ENCODE measurements at regions not wholly inside any gene's neighbourhood (a gene's known extent, or its start where the extent isn't known, plus 50 kb on each side); places are given as distances from the start of the nearest gene placed in this dataset.

DNA sequence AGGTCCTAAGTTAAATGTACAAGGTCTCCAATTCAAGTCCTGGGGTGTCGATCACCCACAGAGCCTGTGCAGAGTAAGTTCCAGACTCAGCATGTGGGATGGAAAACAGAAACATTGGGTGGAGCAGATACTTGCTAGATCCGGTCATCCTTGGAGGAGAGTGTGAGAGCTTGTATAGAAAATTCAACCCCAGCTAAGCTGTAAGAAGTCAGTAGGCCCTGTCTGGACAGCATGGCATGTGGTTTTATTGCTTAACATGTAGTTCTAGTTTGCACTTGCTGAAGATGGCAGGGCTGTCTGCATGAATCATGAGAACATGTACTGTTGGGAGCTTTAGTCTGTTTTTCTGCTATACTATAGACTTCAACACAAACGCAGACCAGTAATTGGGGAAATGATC, 189.6 kb upstream of the RMP24 start:
- Histone ChIP-seq H3K4me3 (ENCODE audit: low read depth, low read length) (no peak overlapping the region), H3K4me1 (ENCODE audit: control insufficient read depth, insufficient read depth, low read length, poor library complexity, severe bottlenecking) (no peaks in the 10 kb centered on the region), H3K27me3 (ENCODE audit: control insufficient read depth, insufficient read depth, low read length) (peaks cover 3% of the 10 kb centered on the region), H3K9me3 (ENCODE audit: control insufficient read depth in 2 of 2, low read length in 2 of 2) (no peaks in the 10 kb centered on the region), H3K27ac (ENCODE audit: insufficient read depth, low read length, poor library complexity, severe bottlenecking) (no peak overlapping the region), H3K36me3 (ENCODE audit: control insufficient read depth, insufficient read depth, low read length) (no peaks in the 10 kb centered on the region)
- DNase-seq = no peak
- no peak for ATAC-seq (ENCODE audit: low read depth in 2 of 2)
- Mint-ChIP-seq H3K4me1 (no peaks in the 10 kb centered on the region), H3K4me3 (no peak overlapping the region), H3K36me3 (no peaks in the 10 kb centered on the region), H3K27me3 (peaks cover 8% of the 10 kb centered on the region), H3K9me3 (peaks cover 0 to 2% (median 0%) of the 10 kb centered on the region in 7 donors), H3K27ac (no peak overlapping the region)

DNA sequence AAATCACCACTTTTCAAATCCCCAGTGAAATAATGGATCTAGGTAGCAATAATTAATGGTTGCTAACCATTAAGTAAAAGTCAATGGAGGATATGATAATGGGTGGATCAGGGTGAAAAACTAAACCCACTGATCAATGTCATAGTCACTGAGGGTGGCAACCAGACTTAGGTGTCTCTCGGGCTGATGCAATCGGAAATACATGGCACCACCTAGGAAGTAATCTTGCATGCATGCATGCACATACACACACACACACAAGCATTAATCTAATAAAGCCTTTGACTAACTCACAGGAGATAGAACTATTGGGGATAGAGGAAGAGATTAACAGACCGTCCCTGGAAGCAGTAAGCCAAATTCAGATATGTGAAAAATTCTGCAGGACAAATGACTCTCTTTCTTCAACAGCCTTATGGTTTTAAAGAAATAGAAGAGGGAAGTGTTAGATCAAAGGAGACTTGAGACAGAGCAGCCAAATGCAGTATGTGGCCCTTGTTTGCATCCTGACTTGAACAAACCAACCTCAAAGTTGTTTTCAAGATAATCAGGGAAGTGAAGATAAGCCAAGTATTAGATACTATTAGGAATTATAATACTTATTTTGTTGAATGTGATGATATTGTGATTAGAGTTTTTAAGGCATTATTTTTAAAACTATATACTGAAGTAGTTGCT, 186.0 kb upstream of the RMP24 start:
- H3K27ac ChIP-seq (ENCODE audit: insufficient read depth, low read length, poor library complexity, severe bottlenecking) = no peak overlapping the region

DNA sequence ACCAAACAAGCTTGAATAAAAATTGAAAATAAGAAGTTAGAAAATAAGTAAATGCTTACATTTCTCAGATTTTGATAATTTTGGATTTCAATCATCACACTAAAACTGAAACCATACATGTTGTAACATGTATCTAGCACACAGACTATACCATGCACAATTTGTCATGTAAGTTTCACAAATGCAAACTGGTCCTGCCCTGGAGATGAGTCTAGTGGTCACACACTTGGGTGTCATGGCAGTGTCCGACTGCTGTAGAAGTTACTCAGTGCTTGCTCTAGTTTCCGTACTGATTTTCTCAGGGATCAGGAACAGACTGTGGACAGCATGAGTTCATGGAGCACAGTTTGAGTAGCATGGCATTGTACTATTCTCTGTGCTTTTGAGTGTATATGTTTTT, 182.9 kb upstream of the RMP24 start:
- no peak overlapping the region for H3K4me3 Mint-ChIP-seq
- no peak overlapping the region for H3K4me3 ChIP-seq (ENCODE audit: low read depth, low read length)
- no peaks in the 10 kb centered on the region for H3K36me3 Mint-ChIP-seq
- ATAC-seq (ENCODE audit: low read depth in 2 of 2) (no peak), DNase-seq (no peak)
- peaks cover 6% of the 10 kb centered on the region for H3K27me3 Mint-ChIP-seq
- no peaks in the 10 kb centered on the region for H3K36me3 ChIP-seq (ENCODE audit: control insufficient read depth, insufficient read depth, low read length)
- H3K9me3 Mint-ChIP-seq = peaks cover 0 to 2% (median 0%) of the 10 kb centered on the region in 7 donors
- H3K27ac ChIP-seq (ENCODE audit: insufficient read depth, low read length, poor library complexity, severe bottlenecking) = no peak overlapping the region
- no peaks in the 10 kb centered on the region for H3K4me1 ChIP-seq (ENCODE audit: control insufficient read depth, insufficient read depth, low read length, poor library complexity, severe bottlenecking)
- H3K4me1 Mint-ChIP-seq = no peaks in the 10 kb centered on the region
- no peak overlapping the region for H3K27ac Mint-ChIP-seq
- H3K27me3 ChIP-seq (ENCODE audit: control insufficient read depth, insufficient read depth, low read length) = no peaks in the 10 kb centered on the region
- H3K9me3 ChIP-seq (ENCODE audit: control insufficient read depth in 2 of 2, low read length in 2 of 2) = no peaks in the 10 kb centered on the region

More for the DNA sequence above, 186.0 kb upstream of the RMP24 start:
- no peaks in the 10 kb centered on the region for H3K27me3 ChIP-seq (ENCODE audit: control insufficient read depth, insufficient read depth, low read length)
- Mint-ChIP-seq H3K4me3 (no peak overlapping the region), H3K4me1 (no peaks in the 10 kb centered on the region), H3K27me3 (peaks cover 8% of the 10 kb centered on the region), H3K27ac (no peak overlapping the region), H3K9me3 (peaks cover 0 to 2% (median 0%) of the 10 kb centered on the region in 7 donors), H3K36me3 (no peaks in the 10 kb centered on the region)
- no peak for ATAC-seq (ENCODE audit: low read depth in 2 of 2)
- no peaks in the 10 kb centered on the region for H3K36me3 ChIP-seq (ENCODE audit: control insufficient read depth, insufficient read depth, low read length)
- H3K9me3 ChIP-seq (ENCODE audit: control insufficient read depth in 2 of 2, low read length in 2 of 2) = no peaks in the 10 kb centered on the region
- H3K4me1 ChIP-seq (ENCODE audit: control insufficient read depth, insufficient read depth, low read length, poor library complexity, severe bottlenecking) = no peaks in the 10 kb centered on the region
- no peak for DNase-seq
- H3K4me3 ChIP-seq (ENCODE audit: low read depth, low read length) = no peak overlapping the region

DNA sequence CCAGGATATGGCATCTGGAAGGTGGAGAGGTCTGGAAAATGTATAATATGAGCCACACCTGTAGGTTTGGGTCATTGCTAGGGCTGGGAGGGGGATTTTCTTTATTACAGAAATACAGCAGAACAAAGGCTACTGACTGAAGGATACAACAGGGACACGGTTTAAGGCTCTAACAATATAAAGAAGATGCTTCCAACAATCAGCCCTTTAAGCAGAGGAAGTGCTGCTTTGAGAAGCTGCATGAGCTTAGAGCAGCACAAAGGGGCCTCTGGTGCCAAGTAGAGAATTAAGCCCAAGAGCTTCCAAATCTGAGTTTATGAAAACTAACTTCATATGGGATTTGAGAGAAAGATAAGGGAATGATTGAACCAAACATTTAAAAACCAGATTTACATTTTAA, 174.5 kb upstream of the RMP24 start:
- no peak overlapping the region for H3K4me3 Mint-ChIP-seq

DNA sequence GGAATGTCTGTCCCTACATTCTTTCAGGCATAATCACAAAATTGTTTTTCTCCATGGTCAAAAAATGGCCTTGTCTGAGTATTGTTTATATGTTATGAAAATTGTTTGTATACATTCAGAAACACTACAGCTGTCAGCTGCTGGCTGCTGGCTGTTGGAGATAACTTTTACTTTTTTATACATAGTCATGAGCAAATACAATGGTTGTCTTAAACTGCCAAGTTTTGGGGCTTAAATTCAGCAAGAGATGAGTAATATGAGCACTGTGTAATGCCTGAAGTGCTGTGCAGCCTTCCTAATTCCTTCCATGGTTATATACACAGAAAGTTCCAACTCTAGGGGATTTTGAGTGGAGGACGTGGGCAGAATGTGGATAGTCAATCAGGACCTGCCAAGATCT, 168.9 kb upstream of the RMP24 start:
- no peaks in the 10 kb centered on the region for H3K4me1 ChIP-seq (ENCODE audit: control insufficient read depth, insufficient read depth, low read length, poor library complexity, severe bottlenecking)
- H3K9me3 Mint-ChIP-seq = peaks cover 0 to 2% (median 0%) of the 10 kb centered on the region in 7 donors
- no peaks in the 10 kb centered on the region for H3K36me3 ChIP-seq (ENCODE audit: control insufficient read depth, insufficient read depth, low read length)
- H3K4me3 ChIP-seq (ENCODE audit: low read depth, low read length) = no peak overlapping the region
- ATAC-seq (ENCODE audit: low read depth in 2 of 2) = no peak
- no peaks in the 10 kb centered on the region for H3K9me3 ChIP-seq (ENCODE audit: control insufficient read depth in 2 of 2, low read length in 2 of 2)
- H3K27me3 ChIP-seq (ENCODE audit: control insufficient read depth, insufficient read depth, low read length) = no peaks in the 10 kb centered on the region
- no peak overlapping the region for H3K27ac Mint-ChIP-seq
- no peaks in the 10 kb centered on the region for H3K36me3 Mint-ChIP-seq
- H3K27ac ChIP-seq (ENCODE audit: insufficient read depth, low read length, poor library complexity, severe bottlenecking) = no peak overlapping the region
- no peak overlapping the region for H3K4me3 Mint-ChIP-seq
- H3K27me3 Mint-ChIP-seq = peaks cover 15% of the 10 kb centered on the region
- no peak for DNase-seq
- no peaks in the 10 kb centered on the region for H3K4me1 Mint-ChIP-seq

More for the DNA sequence above, 174.5 kb upstream of the RMP24 start:
- no peaks in the 10 kb centered on the region for H3K36me3 Mint-ChIP-seq
- peaks cover 16% of the 10 kb centered on the region for H3K27me3 Mint-ChIP-seq
- no peaks in the 10 kb centered on the region for H3K9me3 Mint-ChIP-seq
- no peak for DNase-seq
- Histone ChIP-seq H3K36me3 (ENCODE audit: control insufficient read depth, insufficient read depth, low read length) (no peaks in the 10 kb centered on the region), H3K4me3 (ENCODE audit: low read depth, low read length) (no peak overlapping the region), H3K9me3 (ENCODE audit: control insufficient read depth in 2 of 2, low read length in 2 of 2) (no peaks in the 10 kb centered on the region), H3K4me1 (ENCODE audit: control insufficient read depth, insufficient read depth, low read length, poor library complexity, severe bottlenecking) (no peaks in the 10 kb centered on the region), H3K27me3 (ENCODE audit: control insufficient read depth, insufficient read depth, low read length) (no peaks in the 10 kb centered on the region), H3K27ac (ENCODE audit: insufficient read depth, low read length, poor library complexity, severe bottlenecking) (no peak overlapping the region)
- ATAC-seq (ENCODE audit: low read depth in 2 of 2) = no peak
- no peak overlapping the region for H3K27ac Mint-ChIP-seq
- no peaks in the 10 kb centered on the region for H3K4me1 Mint-ChIP-seq

DNA sequence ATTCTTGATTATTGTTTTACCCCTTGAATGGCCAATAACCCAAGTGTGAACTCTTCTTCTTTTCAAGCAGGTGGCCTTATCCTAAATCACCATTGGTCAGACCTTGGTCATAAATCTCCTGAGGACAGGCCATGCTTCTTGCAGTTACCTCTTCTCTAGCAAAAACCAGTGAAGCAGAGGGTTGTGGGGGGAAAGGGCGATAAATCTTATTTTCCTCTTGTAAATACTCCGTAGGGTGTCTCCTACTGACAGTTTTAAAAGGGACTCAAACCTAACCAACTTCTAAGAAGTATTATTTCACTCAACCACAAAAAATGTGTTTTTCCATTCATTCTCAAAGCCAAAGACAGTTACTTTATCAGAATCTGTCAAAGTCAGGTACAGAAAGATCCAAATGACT, 168.1 kb upstream of the RMP24 start:
- Mint-ChIP-seq H3K4me3 (no peak overlapping the region), H3K27ac (no peak overlapping the region), H3K27me3 (peaks cover 15% of the 10 kb centered on the region), H3K4me1 (no peaks in the 10 kb centered on the region), H3K9me3 (peaks cover 0 to 2% (median 0%) of the 10 kb centered on the region in 7 donors), H3K36me3 (no peaks in the 10 kb centered on the region)
- no peaks in the 10 kb centered on the region for H3K4me1 ChIP-seq (ENCODE audit: control insufficient read depth, insufficient read depth, low read length, poor library complexity, severe bottlenecking)
- H3K36me3 ChIP-seq (ENCODE audit: control insufficient read depth, insufficient read depth, low read length) = no peaks in the 10 kb centered on the region
- no peak overlapping the region for H3K27ac ChIP-seq (ENCODE audit: insufficient read depth, low read length, poor library complexity, severe bottlenecking)
- no peak overlapping the region for H3K4me3 ChIP-seq (ENCODE audit: low read depth, low read length)
- ATAC-seq (ENCODE audit: low read depth in 2 of 2) = no peak
- H3K9me3 ChIP-seq (ENCODE audit: control insufficient read depth in 2 of 2, low read length in 2 of 2) = no peaks in the 10 kb centered on the region
- no peak for DNase-seq
- H3K27me3 ChIP-seq (ENCODE audit: control insufficient read depth, insufficient read depth, low read length) = no peaks in the 10 kb centered on the region

DNA sequence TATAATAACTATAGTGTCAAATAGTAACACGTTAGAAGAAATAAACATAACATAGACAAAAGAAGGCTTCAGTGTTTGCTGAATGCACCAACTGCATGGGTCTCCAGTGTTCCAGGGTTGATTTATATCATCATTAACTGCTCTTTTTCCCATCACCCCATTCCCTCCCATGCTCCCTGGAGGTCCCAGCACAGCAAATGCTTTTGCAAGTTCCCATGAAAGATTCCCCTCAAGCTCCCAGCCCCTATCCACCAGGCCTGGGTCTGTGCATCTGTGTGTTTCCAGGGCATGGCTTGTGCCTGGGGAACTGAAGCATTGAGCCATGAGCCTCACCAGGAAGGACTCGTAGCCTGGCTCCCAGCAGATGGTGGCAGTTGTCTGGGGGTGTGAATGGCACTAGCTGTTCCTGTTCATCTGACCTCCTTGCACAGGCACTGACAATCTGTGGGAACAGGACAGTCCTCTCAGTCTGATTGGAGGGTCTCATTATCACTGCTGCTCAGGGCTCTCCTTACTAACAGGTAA, 164.6 kb upstream of the RMP24 start:
- Mint-ChIP-seq H3K9me3 (peaks cover 0 to 3% (median 0%) of the 10 kb centered on the region in 7 donors), H3K4me1 (no peaks in the 10 kb centered on the region), H3K4me3 (no peak overlapping the region), H3K36me3 (no peaks in the 10 kb centered on the region), H3K27ac (no peak overlapping the region), H3K27me3 (peaks cover 15% of the 10 kb centered on the region)
- no peaks in the 10 kb centered on the region for H3K9me3 ChIP-seq (ENCODE audit: control insufficient read depth in 2 of 2, low read length in 2 of 2)
- DNase-seq (no peak), ATAC-seq (ENCODE audit: low read depth in 2 of 2) (no peak)
- H3K4me1 ChIP-seq (ENCODE audit: control insufficient read depth, insufficient read depth, low read length, poor library complexity, severe bottlenecking) = no peaks in the 10 kb centered on the region
- H3K27ac ChIP-seq (ENCODE audit: insufficient read depth, low read length, poor library complexity, severe bottlenecking) = no peak overlapping the region
- H3K27me3 ChIP-seq (ENCODE audit: control insufficient read depth, insufficient read depth, low read length) = peaks cover 2% of the 10 kb centered on the region
- no peaks in the 10 kb centered on the region for H3K36me3 ChIP-seq (ENCODE audit: control insufficient read depth, insufficient read depth, low read length)
- no peak overlapping the region for H3K4me3 ChIP-seq (ENCODE audit: low read depth, low read length)

DNA sequence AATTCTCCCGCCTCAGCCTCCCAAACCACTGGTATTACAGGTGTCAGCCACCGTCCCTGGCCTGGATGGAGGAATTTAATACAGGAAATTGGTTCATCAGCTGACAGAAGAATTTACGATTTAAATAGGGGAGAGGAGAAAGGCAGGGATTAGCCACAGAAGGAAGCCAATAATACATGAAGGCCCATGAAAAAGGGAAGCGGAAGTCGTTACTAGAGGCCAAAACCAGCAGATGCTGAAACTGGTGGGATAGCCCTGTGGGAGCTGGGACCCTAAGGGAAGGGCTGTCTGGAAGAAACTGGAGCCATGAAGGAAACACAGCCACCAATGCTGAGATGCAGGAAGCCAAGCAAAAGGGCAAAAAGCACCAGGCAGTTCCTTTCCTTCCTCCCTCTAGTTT, 163.7 kb upstream of the RMP24 start:
- Mint-ChIP-seq H3K27me3 (peaks cover 10% of the 10 kb centered on the region), H3K36me3 (no peaks in the 10 kb centered on the region), H3K9me3 (peaks cover 0 to 3% (median 0%) of the 10 kb centered on the region in 7 donors), H3K27ac (no peak overlapping the region), H3K4me3 (no peak overlapping the region), H3K4me1 (no peaks in the 10 kb centered on the region)
- H3K4me1 ChIP-seq (ENCODE audit: control insufficient read depth, insufficient read depth, low read length, poor library complexity, severe bottlenecking) = no peaks in the 10 kb centered on the region
- DNase-seq (no peak), ATAC-seq (ENCODE audit: low read depth in 2 of 2) (no peak)
- no peaks in the 10 kb centered on the region for H3K36me3 ChIP-seq (ENCODE audit: control insufficient read depth, insufficient read depth, low read length)
- peaks cover 2% of the 10 kb centered on the region for H3K27me3 ChIP-seq (ENCODE audit: control insufficient read depth, insufficient read depth, low read length)
- H3K4me3 ChIP-seq (ENCODE audit: low read depth, low read length) = no peak overlapping the region
- no peaks in the 10 kb centered on the region for H3K9me3 ChIP-seq (ENCODE audit: control insufficient read depth in 2 of 2, low read length in 2 of 2)
- no peak overlapping the region for H3K27ac ChIP-seq (ENCODE audit: insufficient read depth, low read length, poor library complexity, severe bottlenecking)

Measured in CD4-positive, CD25-positive, alpha-beta regulatory T cell (primary cell).